Endothelial cell (in vitro differentiated cells): ENCODE measurements at regions not wholly inside any gene's neighbourhood (a gene's known extent, or its start where the extent isn't known, plus 50 kb on each side); places are given as distances from the start of the nearest gene placed in this dataset.
"Not testable (repeated sequence)": the region's sequence is repeated elsewhere in the genome, so short reads cannot be mapped to it uniquely, and the experiment has no call there.

Experiments used
- DNase-seq: peaks from one replicate; pipeline ENCODE4 v3.0.0; 2021; ENCODE audit warnings: low spot score
- H3K27ac Mint-ChIP-seq: one replicate; pipeline ENCODE4 v1.8.0; 2021; ENCODE audit warnings: mixed read lengths, inconsistent platforms; ENCODE audit not compliant: unreplicated experiment
- H3K27me3 Mint-ChIP-seq: one replicate; pipeline ENCODE4 v1.8.0; 2021; ENCODE audit warnings: mild to moderate bottlenecking, moderate library complexity, mixed read lengths, inconsistent platforms; ENCODE audit not compliant: unreplicated experiment
- H3K36me3 Mint-ChIP-seq: one replicate; pipeline ENCODE4 v1.8.0; 2021; ENCODE audit warnings: mild to moderate bottlenecking, low read depth, mixed read lengths, inconsistent platforms; ENCODE audit not compliant: unreplicated experiment
- H3K4me1 Mint-ChIP-seq: one replicate; pipeline ENCODE4 v1.8.0; 2021; ENCODE audit warnings: mild to moderate bottlenecking, mixed read lengths, inconsistent platforms; ENCODE audit not compliant: unreplicated experiment
- H3K4me3 Mint-ChIP-seq: one replicate; pipeline ENCODE4 v1.8.0; 2021; ENCODE audit warnings: mild to moderate bottlenecking, mixed read lengths, inconsistent platforms; ENCODE audit not compliant: unreplicated experiment
- H3K9me3 Mint-ChIP-seq: one replicate; pipeline ENCODE4 v1.8.0; 2021; ENCODE audit warnings: mixed read lengths, inconsistent platforms; ENCODE audit not compliant: unreplicated experiment
- CTCF ChIP-seq: fragments of 200-600 bp; sonication (generic); IDR thresholded peaks from one replicate; pipeline ENCODE4 v1.5.0; 2021; ENCODE audit warnings: antibody characterized with exemption; ENCODE audit not compliant: unreplicated experiment

GRCh38 chr6:112415366-112415765 is 68.2 kb downstream of the RFPL4B start:
- DNase-seq = no peak
- H3K27ac Mint-ChIP-seq = no peak overlapping the region
- no peak for TF ChIP-seq CTCF
- no peaks in the 10 kb centered on the region for H3K36me3 Mint-ChIP-seq
- H3K4me1 Mint-ChIP-seq = no peaks in the 10 kb centered on the region
- H3K4me3 Mint-ChIP-seq = no peak overlapping the region
- no peaks in the 10 kb centered on the region for H3K27me3 Mint-ChIP-seq
- no peaks in the 10 kb centered on the region for H3K9me3 Mint-ChIP-seq

- no peak for TF ChIP-seq CTCF
- Mint-ChIP-seq H3K4me3 (no peak overlapping the region), H3K27ac (no peak overlapping the region), H3K27me3 (no peaks in the 10 kb centered on the region), H3K4me1 (no peaks in the 10 kb centered on the region), H3K36me3 (no peaks in the 10 kb centered on the region), H3K9me3 (no peaks in the 10 kb centered on the region)
- no peak for DNase-seq
Measured at GRCh38 chr6:112416866-112417265, 69.7 kb downstream of the RFPL4B start.

- not testable (repeated sequence) for H3K36me3 Mint-ChIP-seq, H3K4me1 Mint-ChIP-seq, H3K4me3 Mint-ChIP-seq, H3K27ac Mint-ChIP-seq, DNase-seq, H3K9me3 Mint-ChIP-seq, H3K27me3 Mint-ChIP-seq
Measured at GRCh38 chr6:112427011-112427410, 79.9 kb downstream of the RFPL4B start.

GRCh38 chr6:112427499-112427898 is 80.4 kb downstream of the RFPL4B start:
- Mint-ChIP-seq H3K27me3 (no peaks in the 10 kb centered on the region), H3K9me3 (no peaks in the 10 kb centered on the region), H3K36me3 (no peaks in the 10 kb centered on the region), H3K4me1 (no peaks in the 10 kb centered on the region), H3K4me3 (no peak overlapping the region), H3K27ac (no peak overlapping the region)
- no peak for TF ChIP-seq CTCF
- no peak for DNase-seq

GRCh38 chr6:112428477-112428876 is 81.3 kb downstream of the RFPL4B start:
- no peaks in the 10 kb centered on the region for H3K9me3 Mint-ChIP-seq

More at GRCh38 chr6:112428477-112428876, 81.3 kb downstream of the RFPL4B start:
- Mint-ChIP-seq H3K36me3 (no peaks in the 10 kb centered on the region), H3K4me1 (no peaks in the 10 kb centered on the region), H3K27ac (no peak overlapping the region), H3K4me3 (no peak overlapping the region), H3K27me3 (no peaks in the 10 kb centered on the region)
- DNase-seq = no peak
- TF ChIP-seq CTCF = no peak
